BJ (cell line): ENCODE measurements at regions not wholly inside any gene's neighbourhood (a gene's known extent, or its start where the extent isn't known, plus 50 kb on each side); places are given as distances from the start of the nearest gene placed in this dataset.

Experiments
- CTCF ChIA-PET: fragments of 350-600 bp; formaldehyde crosslinking; extraction: SDS; loops from one replicate; lab custom pipeline; 2021; ENCODE audit warnings: antibody characterized with exemption, inconsistent platforms; lab: Yijun Ruan, JAX
- POLR2A ChIA-PET: fragments of 300-600 bp; sonication (Branson Sonifier 250); formaldehyde crosslinking; extraction: SDS; loops from one replicate; lab custom pipeline; 2021; ENCODE audit warnings: antibody characterized with exemption; lab: Charles Lee
- DNase-seq: peaks from one replicate; pipeline ENCODE4 v3.0.0-alpha.2; 2011; ENCODE audit warnings: low read depth
- H3K27me3 ChIP-seq: 2 replicates; pipeline ENCODE4 v1.6.0; 2011; ENCODE audit warnings: low read length; ENCODE audit not compliant: control insufficient read depth, insufficient read depth
- H3K36me3 ChIP-seq: 2 replicates; pipeline ENCODE4 v1.5.1; 2011; ENCODE audit warnings: low read length; ENCODE audit not compliant: control insufficient read depth, insufficient read depth
- H3K4me3 ChIP-seq: 2 replicates; pipeline ENCODE4 v1.5.1; 2011; ENCODE audit warnings: low read depth, mild to moderate bottlenecking, control low read depth, low read length
- TF ChIP-seq, protein P1 (sequence below): IDR thresholded peaks from 2 replicates; pipeline ENCODE4 v1.5.1; 2011; ENCODE audit warnings: low read depth, mild to moderate bottlenecking, control low read depth, inconsistent platforms, low read length, moderate library complexity; ENCODE audit not compliant: insufficient read depth

- no peak overlapping the region for H3K4me3 ChIP-seq
- ChIA-PET CTCF (no interaction called here), POLR2A (no interaction called here)
- TF ChIP-seq, protein P1, sequence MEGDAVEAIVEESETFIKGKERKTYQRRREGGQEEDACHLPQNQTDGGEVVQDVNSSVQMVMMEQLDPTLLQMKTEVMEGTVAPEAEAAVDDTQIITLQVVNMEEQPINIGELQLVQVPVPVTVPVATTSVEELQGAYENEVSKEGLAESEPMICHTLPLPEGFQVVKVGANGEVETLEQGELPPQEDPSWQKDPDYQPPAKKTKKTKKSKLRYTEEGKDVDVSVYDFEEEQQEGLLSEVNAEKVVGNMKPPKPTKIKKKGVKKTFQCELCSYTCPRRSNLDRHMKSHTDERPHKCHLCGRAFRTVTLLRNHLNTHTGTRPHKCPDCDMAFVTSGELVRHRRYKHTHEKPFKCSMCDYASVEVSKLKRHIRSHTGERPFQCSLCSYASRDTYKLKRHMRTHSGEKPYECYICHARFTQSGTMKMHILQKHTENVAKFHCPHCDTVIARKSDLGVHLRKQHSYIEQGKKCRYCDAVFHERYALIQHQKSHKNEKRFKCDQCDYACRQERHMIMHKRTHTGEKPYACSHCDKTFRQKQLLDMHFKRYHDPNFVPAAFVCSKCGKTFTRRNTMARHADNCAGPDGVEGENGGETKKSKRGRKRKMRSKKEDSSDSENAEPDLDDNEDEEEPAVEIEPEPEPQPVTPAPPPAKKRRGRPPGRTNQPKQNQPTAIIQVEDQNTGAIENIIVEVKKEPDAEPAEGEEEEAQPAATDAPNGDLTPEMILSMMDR = no peak
- peak; percentile 26 for DNase-seq
- H3K36me3 ChIP-seq = no peaks in the 10 kb centered on the region
- H3K27me3 ChIP-seq = no peaks in the 10 kb centered on the region
Observed at GRCh38 chr10:3723766-3724165, 61.2 kb downstream of the KLF6 start.

DNA sequence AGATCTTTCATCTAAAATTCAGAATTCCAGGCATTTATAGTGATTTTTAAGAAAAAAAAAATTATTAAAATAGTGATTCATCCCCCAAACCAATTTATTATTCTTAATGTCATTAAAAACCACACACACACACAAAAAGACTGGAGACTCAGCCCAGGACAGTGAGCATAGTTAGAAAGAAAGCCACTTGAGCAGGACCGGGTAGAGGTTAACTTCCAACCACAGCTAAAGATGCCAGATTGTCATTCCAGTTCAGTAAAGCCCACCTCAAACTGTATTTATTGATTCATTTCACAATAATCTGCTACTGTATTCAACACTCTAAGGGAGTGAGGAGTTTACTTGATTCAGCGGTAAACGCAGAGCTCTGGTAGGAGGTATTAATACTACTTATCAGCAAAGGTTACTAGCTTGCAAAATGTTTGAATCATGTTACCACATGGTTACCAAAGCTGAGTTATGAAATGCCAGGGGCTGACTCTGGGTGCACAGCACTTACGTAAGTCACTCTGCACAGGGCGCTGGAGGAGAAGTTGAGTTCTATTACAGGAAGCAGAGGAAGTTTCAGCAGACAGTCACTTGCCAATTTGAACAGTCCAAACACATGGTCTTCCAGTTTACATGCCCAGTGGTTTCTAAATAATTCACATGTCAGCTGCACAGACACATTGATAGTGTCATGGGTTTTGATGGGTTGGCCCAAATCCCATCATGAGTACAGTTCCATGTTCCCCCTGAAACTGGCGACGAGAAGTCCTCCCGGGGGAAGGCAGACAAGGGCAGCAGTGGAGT is 64.6 kb downstream of the KLF6 start:
- DNase-seq = no peak
- H3K36me3 ChIP-seq = no peaks in the 10 kb centered on the region
- no peaks in the 10 kb centered on the region; the same call in 1 of the 2 replicates for H3K27me3 ChIP-seq
- no peak overlapping the region for H3K4me3 ChIP-seq
- ChIA-PET POLR2A (no interaction called here), CTCF (interaction anchor here (0.6 to 1.4 kb wide), 4 partner anchors 15 to 1045 kb away, joined by 3 to 4 read pairs (median 3); no protein-coding TSS in a partner anchor)
- TF ChIP-seq, protein P1 = no peak

DNA sequence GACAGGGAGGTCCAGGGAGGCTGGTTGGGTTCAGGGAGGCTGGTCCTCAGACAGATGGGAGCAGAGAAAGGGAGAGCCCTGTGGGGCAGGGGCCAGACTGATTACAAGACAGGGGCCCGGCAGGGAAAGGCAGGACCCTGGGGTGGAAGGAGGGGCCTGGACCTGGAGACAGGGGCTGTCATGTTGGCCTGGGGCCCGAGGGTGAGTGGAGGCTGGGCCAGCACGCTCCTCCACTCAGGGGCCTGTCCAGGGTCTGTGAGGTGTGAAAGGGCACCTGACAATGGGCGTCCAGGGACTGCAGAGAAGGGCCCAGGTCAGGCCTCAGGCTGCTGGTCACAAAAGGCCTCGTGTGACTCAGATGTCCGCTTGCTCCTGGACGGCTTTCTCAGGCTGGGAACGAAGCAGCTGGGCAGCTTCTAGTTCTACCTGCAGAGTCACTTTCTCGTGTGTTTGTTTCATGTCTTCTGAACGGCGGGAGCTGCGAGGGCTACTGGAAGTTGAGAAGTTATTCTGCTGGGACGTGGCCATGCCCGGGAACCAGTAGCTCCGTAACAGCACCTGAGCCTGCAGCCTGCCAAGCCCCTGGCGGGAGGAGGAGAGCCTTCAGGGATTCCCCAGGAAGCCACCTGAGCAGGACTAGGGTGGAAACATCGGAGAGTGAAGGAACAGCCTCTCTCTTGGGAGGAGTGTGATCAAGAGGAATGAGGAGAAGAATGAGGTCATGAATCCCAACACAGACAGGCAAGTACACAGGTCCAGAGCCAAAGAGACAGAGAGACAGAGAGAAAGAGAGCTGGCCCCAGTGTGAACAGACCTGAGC is 65.8 kb downstream of the KLF6 start:
- POLR2A ChIA-PET = no interaction called here
- CTCF ChIA-PET = no interaction called here
- TF ChIP-seq, protein P1 = no peak
- Histone ChIP-seq H3K27me3 (no peaks in the 10 kb centered on the region; the same call in 1 of the 2 replicates), H3K4me3 (no peak overlapping the region), H3K36me3 (no peaks in the 10 kb centered on the region)
- DNase-seq = no peak

- TF ChIP-seq, protein P1 = no peak
- ChIA-PET POLR2A (no interaction called here), CTCF (no interaction called here)
- H3K4me3 ChIP-seq = no peak overlapping the region
- DNase-seq = no peak
- no peaks in the 10 kb centered on the region; the same call in 1 of the 2 replicates for H3K27me3 ChIP-seq
- H3K36me3 ChIP-seq = no peaks in the 10 kb centered on the region
Observed at GRCh38 chr10:3716093-3716492, 68.9 kb downstream of the KLF6 start.

GRCh38 chr10:3714967-3715366 is 70.0 kb downstream of the KLF6 start:
- ChIA-PET POLR2A (no interaction called here), CTCF (interaction anchor here (0.7 kb wide), 1 partner anchor 1198 kb away, joined by 3 read pairs; no protein-coding TSS in a partner anchor)
- TF ChIP-seq, protein P1 = no peak
- Histone ChIP-seq H3K4me3 (no peak overlapping the region), H3K36me3 (no peaks in the 10 kb centered on the region), H3K27me3 (no peaks in the 10 kb centered on the region; the same call in 1 of the 2 replicates)
- DNase-seq = no peak
